HCT116 (cell line): ENCODE measurements at regions not wholly inside any gene's neighbourhood (a gene's known extent, or its start where the extent isn't known, plus 50 kb on each side); places are given as distances from the start of the nearest gene placed in this dataset.

Source experiments
- ATAC-seq: fragments of 200-7000 bp; cut with Tn5 transposase; 2 replicates; pipeline ENCODE4 v1.9.1; 2020; ENCODE audit warnings: mild to moderate bottlenecking, moderate library complexity
- BruUV-seq: library from RNA; stranded (reverse); fragments of 400-500 nt; replicated peaks from 2 replicates; lab custom pipeline; 2021; lab: Mats Ljungman, UMichigan
- CTCF ChIA-PET: fragments of 300-600 bp; sonication (Branson Sonifier 250); formaldehyde crosslinking; loops from one replicate; lab custom pipeline; 2021; ENCODE audit warnings: antibody characterized with exemption; lab: Charles Lee
- POLR2A ChIA-PET: fragments of 300-600, 350-600 bp; sonication (Branson Sonifier 250); formaldehyde crosslinking; loops from one replicate; lab custom pipeline; 2021; ENCODE audit warnings: antibody characterized with exemption; lab: Charles Lee
- RAD21 ChIA-PET, 2 experiments: fragments of 300-600 bp; sonication (Branson Sonifier 250); formaldehyde crosslinking; loops; one replicate each; lab custom pipeline; 2023; ENCODE audit warnings: low total read pairs in 2 of 2; ENCODE audit not compliant: uncharacterized antibody in 2 of 2, unreplicated experiment in 2 of 2, low non-redundant PET in 1 of 2; lab: Charles Lee
- DNase-seq: peaks from one replicate; pipeline ENCODE4 v3.0.0-alpha.2; 2010; ENCODE audit warnings: low read depth, low spot score
- H2AFZ ChIP-seq: fragments of 200-600 bp; shearing (Covaris generic), sonication (generic); 2 replicates; pipeline ENCODE4 v1.6.1; 2017; ENCODE audit warnings: low read depth, mixed run types, mixed read lengths, antibody characterized with exemption, low read length; ENCODE audit not compliant: poor library complexity, severe bottlenecking
- H3K27ac ChIP-seq: 2 replicates; pipeline ENCODE4 v1.5.1; 2012; ENCODE audit warnings: low read depth, low read length
- H3K27me3 ChIP-seq: fragments of 200-600 bp; sonication (generic); 2 replicates; pipeline ENCODE4 v1.6.1; 2016; ENCODE audit warnings: mixed run types, low read length, mixed read lengths; ENCODE audit not compliant: insufficient read depth
- H3K36me3 ChIP-seq, 2 experiments: fragments of 200-500 bp in 1 of 2; fragments of 200-600 bp in 1 of 2; sonication (Bioruptor generic) in 1 of 2; sonication (generic) in 1 of 2; 2 replicates each; pipeline versions ENCODE4 v1.5.1 to v1.6.1; 2014 to 2016; ENCODE audit warnings: low read length in 2 of 2, inconsistent platforms in 1 of 2, mixed read lengths in 1 of 2, mixed run types in 1 of 2; ENCODE audit not compliant: insufficient read depth in 2 of 2, control insufficient read depth in 1 of 2
- H3K4me1 ChIP-seq, 2 experiments: fragments of 200-600 bp in 1 of 2; sonication (generic) in 1 of 2; 2 replicates each; pipeline versions ENCODE4 v1.5.1 to v1.6.1; 2012 to 2017; ENCODE audit warnings: low read length in 2 of 2, inconsistent platforms in 1 of 2, mild to moderate bottlenecking in 1 of 2, mixed read lengths in 1 of 2, mixed run types in 1 of 2, moderate library complexity in 1 of 2; ENCODE audit not compliant: insufficient read depth in 2 of 2, control insufficient read depth in 1 of 2
- H3K4me2 ChIP-seq: fragments of 200-600 bp; sonication (generic); 2 replicates; pipeline ENCODE4 v1.6.1; 2017; ENCODE audit warnings: mixed run types, low read length, mixed read lengths
- H3K4me3 ChIP-seq, 2 experiments: fragments of 200-600 bp in 1 of 2; sonication (generic) in 1 of 2; replicated peaks in 1 of 2; 2 replicates each; pipeline ENCODE4 v1.5.1; 2011 to 2016; ENCODE audit warnings: low read length in 2 of 2, control low read depth in 1 of 2, low read depth in 1 of 2, mild to moderate bottlenecking in 1 of 2, mixed read lengths in 1 of 2, mixed run types in 1 of 2
- H3K79me2 ChIP-seq: fragments of 200-600 bp; sonication (generic); 2 replicates; pipeline ENCODE4 v1.6.1; 2017; ENCODE audit warnings: mild to moderate bottlenecking, mixed run types, low read length, moderate library complexity, mixed read lengths; ENCODE audit not compliant: insufficient read depth
- H3K9ac ChIP-seq: fragments of 200-600 bp; sonication (generic); 2 replicates; pipeline ENCODE4 v1.6.1; 2016; ENCODE audit warnings: low read length, mixed read lengths
- H3K9me2 ChIP-seq: fragments of 200-600 bp; sonication (generic), shearing (Covaris generic); 2 replicates; pipeline ENCODE4 v1.6.1; 2017; ENCODE audit warnings: mixed run types, mild to moderate bottlenecking, moderate library complexity; ENCODE audit not compliant: insufficient read depth
- H3K9me3 ChIP-seq, 2 experiments: fragments of 200-500 bp in 1 of 2; fragments of 200-600 bp in 1 of 2; sonication (Bioruptor generic) in 1 of 2; sonication (generic) in 1 of 2; 2 replicates each; pipeline ENCODE4 v1.6.1; 2014 to 2017; ENCODE audit warnings: low read length in 2 of 2, mixed read lengths in 2 of 2, inconsistent platforms in 1 of 2, low read depth in 1 of 2, mild to moderate bottlenecking in 1 of 2, mixed run types in 1 of 2, moderate library complexity in 1 of 2; ENCODE audit not compliant: control insufficient read depth in 1 of 2, insufficient read depth in 1 of 2
- H4K20me1 ChIP-seq: fragments of 200-600 bp; sonication (generic), shearing (Covaris generic); 2 replicates; pipeline ENCODE4 v1.6.1; 2017; ENCODE audit warnings: mixed run types, mild to moderate bottlenecking, moderate library complexity; ENCODE audit not compliant: insufficient read depth
- EGR1 ChIP-seq: IDR thresholded peaks from 2 replicates; pipeline ENCODE4 v1.6.1; 2012; ENCODE audit warnings: low read depth
- ELF1 ChIP-seq: IDR thresholded peaks from 2 replicates; pipeline ENCODE4 v1.6.1; 2012; ENCODE audit warnings: low read depth, borderline replicate concordance
- EZH2phosphoT487 ChIP-seq: fragments of 200-600 bp; IDR thresholded peaks from 2 replicates; pipeline ENCODE4 v1.6.1; 2018; ENCODE audit warnings: antibody characterized with exemption, borderline replicate concordance
- FOSL1 ChIP-seq: IDR thresholded peaks from 2 replicates; pipeline ENCODE4 v1.6.1; 2012; ENCODE audit warnings: low read depth
- RAD21 ChIP-seq: IDR thresholded peaks from 2 replicates; pipeline ENCODE4 v1.6.1; 2012; ENCODE audit warnings: low read depth, mild to moderate bottlenecking
- YY1 ChIP-seq: IDR thresholded peaks from 2 replicates; pipeline ENCODE4 v1.6.1; 2011; ENCODE audit warnings: low read length, low read depth, moderate library complexity, mild to moderate bottlenecking; ENCODE audit not compliant: insufficient replicate concordance; ENCODE audit errors: extremely low read depth
- ZFX ChIP-seq: fragments of 450-650 bp; IDR thresholded peaks from 2 replicates; pipeline ENCODE4 v1.6.1; 2017
- ZNF274 ChIP-seq: fragments of 200-500 bp; sonication (Bioruptor generic); IDR thresholded peaks from 2 replicates; pipeline ENCODE4 v1.6.1; 2014; ENCODE audit warnings: mild to moderate bottlenecking, low read depth, low read length, inconsistent platforms
- intact Hi-C: fragments of 100-400 bp; cut with micrococcal nuclease; formaldehyde crosslinking; loops from 2 replicates; pipeline ENCODE4 v1.10.0; 2022
- TF ChIP-seq, protein P1 (sequence below): IDR thresholded peaks from 2 replicates; pipeline ENCODE4 v1.6.1; 2012; ENCODE audit warnings: low read depth
- TF ChIP-seq, protein P2 (sequence below), 3 experiments: fragments of 200-600 bp in 1 of 3; sonication (generic) in 1 of 3; IDR thresholded peaks in 2 of 3; conservative IDR thresholded peaks in 1 of 3; 2 replicates each; pipeline ENCODE4 v1.5.1; 2012 to 2017; ENCODE audit warnings: low read depth in 2 of 3, low read length in 2 of 3, antibody characterized with exemption in 1 of 3, borderline replicate concordance in 1 of 3, control low read depth in 1 of 3, mild to moderate bottlenecking in 1 of 3, mixed read lengths in 1 of 3, mixed run types in 1 of 3, moderate library complexity in 1 of 3; ENCODE audit not compliant: insufficient read depth in 1 of 3
- TF ChIP-seq, protein P3 (sequence below): IDR thresholded peaks from 2 replicates; pipeline ENCODE4 v1.6.1; 2012
- TF ChIP-seq, protein P4 (sequence below): IDR thresholded peaks from 2 replicates; pipeline ENCODE4 v1.6.1; 2012

DNA sequence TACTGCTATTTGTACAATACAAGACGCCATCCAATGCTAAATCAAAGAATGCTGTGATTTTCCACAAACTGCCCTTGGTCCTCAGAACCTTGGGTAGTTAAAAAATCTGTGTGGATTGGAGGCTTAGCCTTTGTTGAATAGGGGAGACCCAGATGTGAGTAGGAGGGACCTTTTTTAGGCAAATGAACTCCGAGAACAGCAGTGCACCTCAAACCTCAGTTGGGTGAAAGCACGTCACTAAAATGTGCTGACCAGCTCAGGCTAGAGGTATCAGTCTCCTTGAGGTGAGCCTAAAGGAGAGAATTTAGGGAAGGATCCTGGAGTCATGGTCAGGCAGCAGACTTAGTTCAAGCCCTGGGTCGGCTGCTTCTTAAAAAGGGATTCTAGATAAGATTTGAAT is 200.7 kb downstream of the SOX2 start:
- Histone ChIP-seq H2AFZ (no peak overlapping the region), H3K79me2 (no peaks in the 10 kb centered on the region), H3K9me3 (no peaks in the 10 kb centered on the region), H3K4me1 (no peaks in the 10 kb centered on the region), H3K36me3 (no peaks in the 10 kb centered on the region), H3K4me3 (no peak overlapping the region), H3K9me2 (no peaks in the 10 kb centered on the region), H3K4me2 (no peak overlapping the region), H3K27ac (no peak overlapping the region), H3K27me3 (no peaks in the 10 kb centered on the region), H3K9ac (no peak overlapping the region), H4K20me1 (no peaks in the 10 kb centered on the region)
- no peak for ATAC-seq
- intact Hi-C loops: no loop called here
- RAD21 ChIA-PET: no interaction called here
- POLR2A ChIA-PET: no interaction called here
- BruUV-seq: no TSS peak
- TF ChIP-seq EZH2phosphoT487 (no peak), ZFX (no peak)
- CTCF ChIA-PET: no interaction called here
- DNase-seq: no peak

DNA sequence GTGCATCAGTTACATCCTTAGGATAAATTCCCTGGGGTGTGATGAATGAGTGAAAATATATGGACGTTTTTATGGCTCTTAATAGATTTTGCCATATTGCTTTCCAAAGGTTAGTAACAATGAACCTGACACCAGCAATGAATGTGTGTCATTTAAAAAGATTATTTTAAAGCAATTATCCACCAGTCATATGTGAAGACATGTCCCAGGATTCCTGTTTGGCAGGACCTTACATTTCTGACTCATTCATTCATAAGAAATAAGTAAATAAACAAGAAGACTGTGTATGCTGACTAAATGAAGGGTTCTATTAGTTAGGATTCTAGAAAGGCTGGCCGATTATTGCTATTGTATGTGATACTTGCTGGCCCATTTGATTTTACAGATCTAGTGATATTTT is 201.5 kb downstream of the SOX2 start:
- POLR2A ChIA-PET: no interaction called here
- TF ChIP-seq FOSL1 (no peak), ZFX (no peak), ELF1 (no peak), EGR1 (no peak), ZNF274 (no peak), YY1 (no peak), RAD21 (no peak)
- TF ChIP-seq, protein P1, sequence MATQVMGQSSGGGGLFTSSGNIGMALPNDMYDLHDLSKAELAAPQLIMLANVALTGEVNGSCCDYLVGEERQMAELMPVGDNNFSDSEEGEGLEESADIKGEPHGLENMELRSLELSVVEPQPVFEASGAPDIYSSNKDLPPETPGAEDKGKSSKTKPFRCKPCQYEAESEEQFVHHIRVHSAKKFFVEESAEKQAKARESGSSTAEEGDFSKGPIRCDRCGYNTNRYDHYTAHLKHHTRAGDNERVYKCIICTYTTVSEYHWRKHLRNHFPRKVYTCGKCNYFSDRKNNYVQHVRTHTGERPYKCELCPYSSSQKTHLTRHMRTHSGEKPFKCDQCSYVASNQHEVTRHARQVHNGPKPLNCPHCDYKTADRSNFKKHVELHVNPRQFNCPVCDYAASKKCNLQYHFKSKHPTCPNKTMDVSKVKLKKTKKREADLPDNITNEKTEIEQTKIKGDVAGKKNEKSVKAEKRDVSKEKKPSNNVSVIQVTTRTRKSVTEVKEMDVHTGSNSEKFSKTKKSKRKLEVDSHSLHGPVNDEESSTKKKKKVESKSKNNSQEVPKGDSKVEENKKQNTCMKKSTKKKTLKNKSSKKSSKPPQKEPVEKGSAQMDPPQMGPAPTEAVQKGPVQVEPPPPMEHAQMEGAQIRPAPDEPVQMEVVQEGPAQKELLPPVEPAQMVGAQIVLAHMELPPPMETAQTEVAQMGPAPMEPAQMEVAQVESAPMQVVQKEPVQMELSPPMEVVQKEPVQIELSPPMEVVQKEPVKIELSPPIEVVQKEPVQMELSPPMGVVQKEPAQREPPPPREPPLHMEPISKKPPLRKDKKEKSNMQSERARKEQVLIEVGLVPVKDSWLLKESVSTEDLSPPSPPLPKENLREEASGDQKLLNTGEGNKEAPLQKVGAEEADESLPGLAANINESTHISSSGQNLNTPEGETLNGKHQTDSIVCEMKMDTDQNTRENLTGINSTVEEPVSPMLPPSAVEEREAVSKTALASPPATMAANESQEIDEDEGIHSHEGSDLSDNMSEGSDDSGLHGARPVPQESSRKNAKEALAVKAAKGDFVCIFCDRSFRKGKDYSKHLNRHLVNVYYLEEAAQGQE: no peak
- TF ChIP-seq, protein P2, sequence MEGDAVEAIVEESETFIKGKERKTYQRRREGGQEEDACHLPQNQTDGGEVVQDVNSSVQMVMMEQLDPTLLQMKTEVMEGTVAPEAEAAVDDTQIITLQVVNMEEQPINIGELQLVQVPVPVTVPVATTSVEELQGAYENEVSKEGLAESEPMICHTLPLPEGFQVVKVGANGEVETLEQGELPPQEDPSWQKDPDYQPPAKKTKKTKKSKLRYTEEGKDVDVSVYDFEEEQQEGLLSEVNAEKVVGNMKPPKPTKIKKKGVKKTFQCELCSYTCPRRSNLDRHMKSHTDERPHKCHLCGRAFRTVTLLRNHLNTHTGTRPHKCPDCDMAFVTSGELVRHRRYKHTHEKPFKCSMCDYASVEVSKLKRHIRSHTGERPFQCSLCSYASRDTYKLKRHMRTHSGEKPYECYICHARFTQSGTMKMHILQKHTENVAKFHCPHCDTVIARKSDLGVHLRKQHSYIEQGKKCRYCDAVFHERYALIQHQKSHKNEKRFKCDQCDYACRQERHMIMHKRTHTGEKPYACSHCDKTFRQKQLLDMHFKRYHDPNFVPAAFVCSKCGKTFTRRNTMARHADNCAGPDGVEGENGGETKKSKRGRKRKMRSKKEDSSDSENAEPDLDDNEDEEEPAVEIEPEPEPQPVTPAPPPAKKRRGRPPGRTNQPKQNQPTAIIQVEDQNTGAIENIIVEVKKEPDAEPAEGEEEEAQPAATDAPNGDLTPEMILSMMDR (IDR thresholded peaks at IDR 0.05 in 2 of 3, conservative IDR thresholded peaks at IDR 0.05 in 1 of 3; ENCODE audit: borderline replicate concordance in 1 of 3, insufficient read depth in 1 of 3, low read depth in 2 of 3, low read length in 2 of 3): no peak
- TF ChIP-seq, protein P3, sequence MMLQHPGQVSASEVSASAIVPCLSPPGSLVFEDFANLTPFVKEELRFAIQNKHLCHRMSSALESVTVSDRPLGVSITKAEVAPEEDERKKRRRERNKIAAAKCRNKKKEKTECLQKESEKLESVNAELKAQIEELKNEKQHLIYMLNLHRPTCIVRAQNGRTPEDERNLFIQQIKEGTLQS: no peak
- TF ChIP-seq, protein P4, sequence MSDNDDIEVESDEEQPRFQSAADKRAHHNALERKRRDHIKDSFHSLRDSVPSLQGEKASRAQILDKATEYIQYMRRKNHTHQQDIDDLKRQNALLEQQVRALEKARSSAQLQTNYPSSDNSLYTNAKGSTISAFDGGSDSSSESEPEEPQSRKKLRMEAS: no peak

More for the DNA sequence above, 201.5 kb downstream of the SOX2 start:
- no peak for ATAC-seq
- H3K36me3 ChIP-seq: no peaks in the 10 kb centered on the region
- H3K4me1 ChIP-seq: no peaks in the 10 kb centered on the region
- ChIA-PET CTCF (no interaction called here), RAD21 (interaction anchor here in 1 of 2 experiments (0.7 kb wide), 1 partner anchor 411 kb away, joined by 3 read pairs; no protein-coding TSS in a partner anchor)
- H3K4me3 ChIP-seq: no peak overlapping the region
- intact Hi-C loops: no loop called here
- H2AFZ ChIP-seq: no peak overlapping the region
- H3K27me3 ChIP-seq: no peaks in the 10 kb centered on the region
- no peaks in the 10 kb centered on the region for H4K20me1 ChIP-seq
- DNase-seq: no peak
- no peaks in the 10 kb centered on the region for H3K79me2 ChIP-seq
- BruUV-seq: no TSS peak
- no peaks in the 10 kb centered on the region for H3K9me3 ChIP-seq
- no peak overlapping the region for H3K4me2 ChIP-seq
- no peak overlapping the region for H3K27ac ChIP-seq
- H3K9ac ChIP-seq: no peak overlapping the region
- H3K9me2 ChIP-seq: no peaks in the 10 kb centered on the region
